GM12878 (cell line): ENCODE measurements at regions not wholly inside any gene's neighbourhood (a gene's known extent, or its start where the extent isn't known, plus 50 kb on each side); places are given as distances from the start of the nearest gene placed in this dataset.

Source experiments
- GABPA ChIP-seq: IDR thresholded peaks from 2 replicates; pipeline ENCODE4 v1.6.1; 2014; ENCODE audit warnings: antibody characterized with exemption, low read depth, mild to moderate bottlenecking, inconsistent platforms
- PAX8 ChIP-seq: fragments of 450-650 bp; IDR thresholded peaks from 2 replicates; pipeline ENCODE4 v1.6.1; 2017; ENCODE audit warnings: mild to moderate bottlenecking, moderate library complexity
- RUNX3 ChIP-seq: IDR thresholded peaks from 2 replicates; pipeline ENCODE4 v1.6.1; 2012; ENCODE audit warnings: low read length, inconsistent platforms
- TF ChIP-seq, protein P1 (sequence below): fragments of 450-650 bp; formaldehyde crosslinking; IDR thresholded peaks from 2 replicates; pipeline ENCODE4 v1.5.0; 2022; ENCODE audit warnings: mild to moderate bottlenecking, missing genetic modification characterization
- TF ChIP-seq, protein P2 (sequence below): fragments of 450-650 bp; formaldehyde crosslinking; IDR thresholded peaks from 2 replicates; pipeline ENCODE4 v1.4.0; 2020; ENCODE audit warnings: mild to moderate bottlenecking, moderate library complexity

DNA sequence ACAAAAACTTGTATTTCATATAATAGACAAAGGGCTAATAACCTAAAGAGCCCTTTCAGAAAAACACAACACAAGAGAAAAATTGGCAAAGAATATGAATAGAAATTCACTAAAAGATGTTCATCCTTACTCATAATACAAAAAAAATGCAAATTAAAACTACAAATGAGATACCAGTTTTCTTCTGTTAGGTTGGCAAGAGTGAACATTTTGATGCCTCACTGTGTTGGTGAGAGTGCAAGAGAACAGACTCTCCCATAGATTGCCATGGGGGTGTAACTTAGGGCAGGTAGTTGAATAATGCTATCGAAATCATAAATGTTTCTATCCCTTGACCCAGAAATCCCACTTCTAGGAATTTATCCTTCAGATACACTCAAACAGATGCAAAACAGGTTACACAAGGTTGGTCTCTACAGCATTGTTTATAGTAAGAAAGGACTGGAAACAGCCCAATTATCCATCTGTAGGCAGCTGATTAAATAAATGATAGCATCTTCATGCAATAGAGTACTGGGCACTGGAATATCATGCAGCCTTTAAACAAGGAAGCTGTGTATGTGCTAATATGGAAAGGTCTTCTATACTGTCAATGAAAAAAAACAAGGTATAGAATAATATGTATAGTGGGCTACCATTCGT, 146.3 kb downstream of the TLE3 start (continued):
- TF ChIP-seq, protein P1, sequence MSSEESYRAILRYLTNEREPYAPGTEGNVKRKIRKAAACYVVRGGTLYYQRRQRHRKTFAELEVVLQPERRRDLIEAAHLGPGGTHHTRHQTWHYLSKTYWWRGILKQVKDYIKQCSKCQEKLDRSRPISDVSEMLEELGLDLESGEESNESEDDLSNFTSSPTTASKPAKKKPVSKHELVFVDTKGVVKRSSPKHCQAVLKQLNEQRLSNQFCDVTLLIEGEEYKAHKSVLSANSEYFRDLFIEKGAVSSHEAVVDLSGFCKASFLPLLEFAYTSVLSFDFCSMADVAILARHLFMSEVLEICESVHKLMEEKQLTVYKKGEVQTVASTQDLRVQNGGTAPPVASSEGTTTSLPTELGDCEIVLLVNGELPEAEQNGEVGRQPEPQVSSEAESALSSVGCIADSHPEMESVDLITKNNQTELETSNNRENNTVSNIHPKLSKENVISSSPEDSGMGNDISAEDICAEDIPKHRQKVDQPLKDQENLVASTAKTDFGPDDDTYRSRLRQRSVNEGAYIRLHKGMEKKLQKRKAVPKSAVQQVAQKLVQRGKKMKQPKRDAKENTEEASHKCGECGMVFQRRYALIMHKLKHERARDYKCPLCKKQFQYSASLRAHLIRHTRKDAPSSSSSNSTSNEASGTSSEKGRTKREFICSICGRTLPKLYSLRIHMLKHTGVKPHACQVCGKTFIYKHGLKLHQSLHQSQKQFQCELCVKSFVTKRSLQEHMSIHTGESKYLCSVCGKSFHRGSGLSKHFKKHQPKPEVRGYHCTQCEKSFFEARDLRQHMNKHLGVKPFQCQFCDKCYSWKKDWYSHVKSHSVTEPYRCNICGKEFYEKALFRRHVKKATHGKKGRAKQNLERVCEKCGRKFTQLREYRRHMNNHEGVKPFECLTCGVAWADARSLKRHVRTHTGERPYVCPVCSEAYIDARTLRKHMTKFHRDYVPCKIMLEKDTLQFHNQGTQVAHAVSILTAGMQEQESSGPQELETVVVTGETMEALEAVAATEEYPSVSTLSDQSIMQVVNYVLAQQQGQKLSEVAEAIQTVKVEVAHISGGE (CRISPR knock-in tag), result no peak
- TF ChIP-seq, protein P2, sequence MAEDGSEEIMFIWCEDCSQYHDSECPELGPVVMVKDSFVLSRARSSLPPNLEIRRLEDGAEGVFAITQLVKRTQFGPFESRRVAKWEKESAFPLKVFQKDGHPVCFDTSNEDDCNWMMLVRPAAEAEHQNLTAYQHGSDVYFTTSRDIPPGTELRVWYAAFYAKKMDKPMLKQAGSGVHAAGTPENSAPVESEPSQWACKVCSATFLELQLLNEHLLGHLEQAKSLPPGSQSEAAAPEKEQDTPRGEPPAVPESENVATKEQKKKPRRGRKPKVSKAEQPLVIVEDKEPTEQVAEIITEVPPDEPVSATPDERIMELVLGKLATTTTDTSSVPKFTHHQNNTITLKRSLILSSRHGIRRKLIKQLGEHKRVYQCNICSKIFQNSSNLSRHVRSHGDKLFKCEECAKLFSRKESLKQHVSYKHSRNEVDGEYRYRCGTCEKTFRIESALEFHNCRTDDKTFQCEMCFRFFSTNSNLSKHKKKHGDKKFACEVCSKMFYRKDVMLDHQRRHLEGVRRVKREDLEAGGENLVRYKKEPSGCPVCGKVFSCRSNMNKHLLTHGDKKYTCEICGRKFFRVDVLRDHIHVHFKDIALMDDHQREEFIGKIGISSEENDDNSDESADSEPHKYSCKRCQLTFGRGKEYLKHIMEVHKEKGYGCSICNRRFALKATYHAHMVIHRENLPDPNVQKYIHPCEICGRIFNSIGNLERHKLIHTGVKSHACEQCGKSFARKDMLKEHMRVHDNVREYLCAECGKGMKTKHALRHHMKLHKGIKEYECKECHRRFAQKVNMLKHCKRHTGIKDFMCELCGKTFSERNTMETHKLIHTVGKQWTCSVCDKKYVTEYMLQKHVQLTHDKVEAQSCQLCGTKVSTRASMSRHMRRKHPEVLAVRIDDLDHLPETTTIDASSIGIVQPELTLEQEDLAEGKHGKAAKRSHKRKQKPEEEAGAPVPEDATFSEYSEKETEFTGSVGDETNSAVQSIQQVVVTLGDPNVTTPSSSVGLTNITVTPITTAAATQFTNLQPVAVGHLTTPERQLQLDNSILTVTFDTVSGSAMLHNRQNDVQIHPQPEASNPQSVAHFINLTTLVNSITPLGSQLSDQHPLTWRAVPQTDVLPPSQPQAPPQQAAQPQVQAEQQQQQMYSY (CRISPR knock-in tag), result no peak
- TF ChIP-seq GABPA (no peak), PAX8 (no peak), RUNX3 (no peak)
